ENCODE measurements at regions not wholly inside any gene's neighbourhood (a gene's known extent, or its start where the extent isn't known, plus 50 kb on each side); places are given as distances from the start of the nearest gene placed in this dataset.

GRCh38 chr12:32946504-32947131 lies 50.0 kb upstream of the PKP2 start:
- no peak for DNase-seq (ENCODE audit: low read depth)
